ENCODE measurements at regions not wholly inside any gene's neighbourhood (a gene's known extent, or its start where the extent isn't known, plus 50 kb on each side); places are given as distances from the start of the nearest gene placed in this dataset.
"Not testable (repeated sequence)": the region's sequence is repeated elsewhere in the genome, so short reads cannot be mapped to it uniquely, and the experiment has no call there.

DNA sequence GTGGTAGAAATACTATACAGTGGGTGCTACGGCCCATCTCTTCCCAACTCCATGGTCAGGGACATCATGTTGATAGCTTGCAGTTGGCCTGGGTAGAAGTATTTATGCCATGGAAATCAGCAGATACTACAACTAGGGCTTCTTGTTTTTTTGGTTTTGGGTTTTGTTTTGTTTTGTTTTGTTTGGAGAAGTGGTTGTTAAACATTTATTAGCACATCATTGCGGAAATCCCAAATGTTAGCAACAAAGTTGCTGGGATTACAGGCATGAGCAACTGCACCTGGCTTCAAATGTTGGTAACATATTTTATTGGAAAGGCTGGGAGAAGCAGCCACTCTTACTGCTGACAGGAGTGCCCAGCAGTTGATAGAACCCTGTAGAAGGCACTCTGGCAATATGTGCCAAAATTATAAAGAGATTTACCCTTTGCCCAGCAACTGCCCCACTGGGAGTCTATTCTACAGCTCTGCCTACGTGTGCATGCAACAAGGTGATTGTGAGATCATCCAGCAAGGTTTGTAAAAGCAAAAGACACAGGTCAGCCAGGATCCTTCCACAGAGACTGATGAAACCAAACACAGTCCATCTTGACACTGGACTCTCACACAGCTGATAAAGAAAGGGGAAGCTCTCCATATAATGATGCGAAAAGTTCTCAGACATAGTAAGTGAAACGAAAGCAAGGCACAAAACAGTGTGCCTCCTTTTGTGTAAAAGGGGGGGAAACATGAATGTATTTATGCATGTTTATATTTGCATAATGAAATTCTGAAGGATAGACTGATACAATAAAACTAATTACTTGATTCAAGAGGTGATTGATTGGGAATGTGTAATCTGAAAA lies 314.4 kb downstream of the ANAPC1 start:
- not testable (repeated sequence) for DNase-seq (ENCODE audit: low spot score)

DNA sequence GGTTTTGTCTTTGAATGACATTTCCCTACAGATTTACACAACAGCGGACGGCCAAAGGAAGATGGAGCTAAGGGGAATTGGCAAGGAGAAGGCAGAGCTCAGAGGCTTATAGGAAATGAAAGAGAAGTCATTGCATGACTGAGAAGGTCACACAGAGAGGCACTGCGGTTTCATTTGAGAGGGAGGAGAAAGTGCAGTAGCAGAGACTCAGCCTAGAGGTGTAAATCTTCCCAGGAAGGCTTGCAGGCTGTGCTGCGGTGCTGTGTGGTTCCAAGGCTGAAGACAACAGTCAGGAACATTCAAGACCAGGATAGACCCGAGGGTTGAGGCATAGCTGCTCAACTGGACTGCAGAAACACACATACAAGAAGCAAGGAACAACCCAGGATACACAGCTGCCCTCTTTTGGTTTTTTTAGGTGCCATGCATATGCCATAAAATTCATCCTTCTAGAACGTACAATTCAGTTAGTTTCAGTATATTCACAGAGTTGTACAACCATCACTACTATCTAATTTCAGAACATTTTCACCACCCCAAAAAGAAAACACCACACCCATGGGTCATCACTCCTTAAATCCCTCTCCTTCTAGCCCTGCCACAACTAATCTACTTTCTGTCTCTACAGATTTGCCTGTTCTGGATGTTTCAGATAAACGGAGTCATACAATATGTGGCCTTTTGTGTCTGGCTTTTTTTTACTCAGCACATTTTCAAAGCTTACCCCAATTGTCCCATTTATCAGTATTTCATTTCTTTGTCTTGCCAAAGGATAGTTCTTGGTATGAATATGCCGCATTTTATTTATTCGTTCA lies 313.5 kb downstream of the ANAPC1 start:
- not testable (repeated sequence) for DNase-seq (ENCODE audit: low spot score)

DNA sequence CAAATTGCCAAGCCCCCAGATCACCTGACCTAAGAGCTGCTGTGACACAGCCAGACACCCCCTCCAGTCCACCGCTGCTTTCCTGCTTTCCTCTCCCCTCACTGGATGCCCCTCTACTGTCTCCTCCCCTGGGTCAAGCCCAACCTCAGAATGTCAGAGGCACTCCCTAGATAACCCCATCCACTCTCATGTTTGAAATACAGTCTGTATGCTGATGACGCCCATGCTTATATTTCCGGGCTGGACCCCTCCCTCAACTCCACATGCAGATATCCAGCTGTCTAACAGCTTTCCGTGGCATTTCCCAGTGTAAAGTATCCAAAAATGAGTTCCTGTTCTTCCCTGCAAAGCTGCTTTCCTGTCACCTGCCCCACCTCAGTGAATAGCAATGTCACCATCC lies 309.2 kb downstream of the ANAPC1 start:
- DNase-seq (ENCODE audit: low spot score): not testable (repeated sequence)

- DNase-seq (ENCODE audit: low spot score): not testable (repeated sequence)
Observed at GRCh38 chr2:111577154-111577885, 306.7 kb downstream of the ANAPC1 start.

DNA sequence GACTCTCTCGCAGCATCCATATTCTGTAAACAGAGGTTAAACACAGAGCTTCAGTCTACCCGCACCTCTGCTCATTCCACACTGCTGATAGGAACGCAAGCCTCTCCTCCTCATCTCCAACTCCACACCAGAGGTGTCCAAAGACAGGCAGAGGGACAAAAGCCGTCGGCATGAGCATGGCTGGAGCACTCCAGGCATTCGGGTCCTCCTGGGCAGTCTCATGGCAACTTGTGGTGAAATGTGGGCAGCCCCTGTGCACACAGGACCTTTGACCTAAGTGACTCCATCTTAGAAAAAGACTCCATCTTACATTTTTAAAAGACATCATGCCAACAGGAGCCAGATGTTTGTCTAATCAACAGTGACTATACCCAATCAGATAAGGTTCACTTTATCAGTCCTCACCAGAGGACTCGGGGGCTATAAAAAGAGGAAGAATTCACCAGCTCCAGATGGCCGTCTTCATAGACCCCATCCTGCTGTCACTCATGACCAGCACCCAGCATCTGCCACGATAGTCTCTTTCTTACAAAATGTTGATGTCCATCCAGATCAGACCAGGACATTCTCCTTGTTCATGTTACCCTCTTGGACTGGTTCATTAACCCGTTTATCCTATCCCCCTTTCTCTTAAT lies 304.4 kb downstream of the ANAPC1 start:
- not testable (repeated sequence) for DNase-seq (ENCODE audit: low spot score)

DNA sequence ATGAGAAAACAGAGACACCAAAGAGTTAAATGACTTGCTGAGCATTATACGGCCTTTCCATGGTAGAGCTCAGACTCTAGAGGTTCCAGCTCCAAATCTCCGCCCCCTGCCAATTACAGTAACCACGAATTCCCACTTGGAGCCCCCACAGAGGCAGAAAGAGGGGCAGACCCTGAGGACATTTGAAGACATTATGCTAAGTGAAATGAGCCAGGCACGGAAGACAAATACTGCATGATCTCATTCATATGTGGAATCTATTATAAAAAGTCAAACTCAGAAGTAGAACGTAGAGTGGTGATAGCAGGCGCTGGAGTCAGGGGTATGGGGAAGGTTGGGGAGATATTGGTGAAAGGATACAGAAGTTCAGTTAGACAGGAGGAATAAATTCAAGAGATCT lies 303.4 kb downstream of the ANAPC1 start:
- DNase-seq (ENCODE audit: low spot score): not testable (repeated sequence)

GRCh38 chr2:111582090-111582489 lies 301.9 kb downstream of the ANAPC1 start:
- DNase-seq (ENCODE audit: low spot score): not testable (repeated sequence)

GRCh38 chr2:111583480-111583879 lies 300.5 kb downstream of the ANAPC1 start:
- DNase-seq (ENCODE audit: low spot score): not testable (repeated sequence)

GRCh38 chr2:111584540-111584939 lies 299.5 kb downstream of the ANAPC1 start:
- not testable (repeated sequence) for DNase-seq (ENCODE audit: low spot score)

DNA sequence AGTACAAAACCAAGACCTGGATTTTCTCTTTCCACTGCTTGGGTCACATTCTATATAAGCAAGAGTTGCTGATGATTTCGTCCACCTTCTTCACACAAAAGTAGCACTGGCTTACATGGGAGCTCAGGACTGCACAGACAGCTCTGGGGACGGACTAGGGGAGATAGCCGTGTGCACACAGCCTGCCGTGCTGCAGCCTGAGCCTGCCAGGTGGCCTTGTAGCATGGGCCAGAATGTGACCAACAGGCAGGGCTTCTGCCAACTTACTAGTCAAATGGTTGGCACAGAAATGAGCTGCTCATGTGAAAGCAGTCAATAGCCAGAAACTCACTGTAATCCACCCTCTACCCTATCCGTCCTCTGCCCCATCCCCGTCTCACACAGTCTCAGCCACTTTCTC lies 299.0 kb downstream of the ANAPC1 start:
- not testable (repeated sequence) for DNase-seq (ENCODE audit: low spot score)

DNA sequence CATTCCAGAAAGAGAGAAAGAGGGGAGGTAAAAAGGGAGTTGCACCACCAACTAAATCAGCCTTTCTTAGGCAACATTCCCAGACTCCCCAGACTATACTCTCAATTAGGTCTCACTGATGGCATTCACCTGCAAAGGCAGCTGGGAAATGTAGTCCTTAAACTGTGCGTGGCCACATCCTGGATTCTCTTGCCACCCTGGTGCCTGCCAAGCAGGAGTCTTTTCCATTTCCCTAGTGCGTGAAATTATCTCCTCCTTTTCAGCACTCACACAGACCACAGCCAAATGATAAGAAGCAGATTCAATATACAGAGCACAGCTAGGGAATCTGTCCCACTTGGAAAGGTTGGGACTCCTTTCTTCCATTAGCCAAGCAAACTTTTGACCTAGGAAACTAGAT lies 298.0 kb downstream of the ANAPC1 start:
- DNase-seq (ENCODE audit: low spot score): not testable (repeated sequence)

- DNase-seq (ENCODE audit: low spot score): not testable (repeated sequence)
Observed at GRCh38 chr2:111595072-111595471, 288.9 kb downstream of the ANAPC1 start.

- DNase-seq (ENCODE audit: low spot score): not testable (repeated sequence)
Observed at GRCh38 chr2:111596808-111597705, 286.9 kb downstream of the ANAPC1 start.

DNA sequence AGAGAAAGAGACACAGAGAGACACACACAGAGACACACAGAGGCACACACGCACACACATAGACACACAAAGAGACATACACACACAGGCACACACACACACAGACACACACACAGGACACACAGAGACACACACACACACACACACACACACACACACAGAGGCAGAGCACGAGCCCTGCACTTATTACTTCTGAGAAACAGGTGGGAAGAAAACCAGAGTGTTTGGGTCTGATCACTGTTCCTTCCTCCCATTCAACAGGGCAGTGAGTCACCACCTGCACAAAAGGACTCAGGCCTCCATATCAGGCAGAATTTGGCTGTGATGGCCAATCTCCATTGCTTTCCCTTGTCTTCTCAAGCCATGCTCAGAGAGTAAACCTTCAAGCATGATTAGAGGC lies 285.0 kb downstream of the ANAPC1 start:
- not testable (repeated sequence) for DNase-seq (ENCODE audit: low spot score)

DNA sequence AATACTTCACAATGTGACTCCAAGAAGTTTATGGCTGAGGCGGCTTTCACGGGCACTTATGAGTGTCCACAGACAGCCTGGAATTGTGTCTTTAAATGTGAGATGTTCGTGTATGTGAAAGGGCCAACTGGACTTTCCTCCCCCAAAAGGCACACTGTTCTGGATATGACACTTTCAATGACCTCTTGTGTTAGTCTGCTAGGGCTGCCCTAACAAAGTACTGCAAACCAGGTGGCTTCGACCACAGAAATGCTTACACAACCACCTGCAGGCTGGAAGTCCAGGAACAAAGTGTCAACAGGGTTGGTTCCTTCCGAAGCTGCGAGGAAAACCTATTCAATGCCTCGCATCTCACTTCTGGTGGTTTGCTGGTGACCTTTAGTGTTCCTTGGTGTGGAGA lies 281.7 kb downstream of the ANAPC1 start:
- DNase-seq (ENCODE audit: low spot score): not testable (repeated sequence)

DNA sequence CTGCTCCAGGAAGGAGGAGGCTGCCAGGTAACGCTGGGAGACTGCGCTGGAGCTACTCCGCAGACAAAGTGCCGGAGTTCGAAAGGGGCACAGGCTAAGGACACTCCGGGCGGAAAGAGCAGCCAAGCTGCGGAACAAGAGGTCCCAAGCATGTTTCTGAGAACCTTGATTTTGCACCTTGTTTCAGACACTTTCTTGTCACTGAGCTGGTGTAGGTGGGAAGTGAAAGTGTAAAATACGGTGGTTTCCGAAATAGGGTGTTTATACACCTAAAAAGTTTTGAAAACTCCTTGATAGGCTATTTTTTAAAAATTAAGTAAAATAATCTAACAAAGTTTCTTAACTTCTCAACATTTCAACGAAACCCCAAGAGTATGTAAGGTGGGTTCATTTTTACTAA lies 278.2 kb downstream of the ANAPC1 start:
- DNase-seq (ENCODE audit: low spot score): not testable (repeated sequence)

- DNase-seq (ENCODE audit: low spot score): not testable (repeated sequence)
Observed at GRCh38 chr2:111606632-111607031, 277.4 kb downstream of the ANAPC1 start.

DNA sequence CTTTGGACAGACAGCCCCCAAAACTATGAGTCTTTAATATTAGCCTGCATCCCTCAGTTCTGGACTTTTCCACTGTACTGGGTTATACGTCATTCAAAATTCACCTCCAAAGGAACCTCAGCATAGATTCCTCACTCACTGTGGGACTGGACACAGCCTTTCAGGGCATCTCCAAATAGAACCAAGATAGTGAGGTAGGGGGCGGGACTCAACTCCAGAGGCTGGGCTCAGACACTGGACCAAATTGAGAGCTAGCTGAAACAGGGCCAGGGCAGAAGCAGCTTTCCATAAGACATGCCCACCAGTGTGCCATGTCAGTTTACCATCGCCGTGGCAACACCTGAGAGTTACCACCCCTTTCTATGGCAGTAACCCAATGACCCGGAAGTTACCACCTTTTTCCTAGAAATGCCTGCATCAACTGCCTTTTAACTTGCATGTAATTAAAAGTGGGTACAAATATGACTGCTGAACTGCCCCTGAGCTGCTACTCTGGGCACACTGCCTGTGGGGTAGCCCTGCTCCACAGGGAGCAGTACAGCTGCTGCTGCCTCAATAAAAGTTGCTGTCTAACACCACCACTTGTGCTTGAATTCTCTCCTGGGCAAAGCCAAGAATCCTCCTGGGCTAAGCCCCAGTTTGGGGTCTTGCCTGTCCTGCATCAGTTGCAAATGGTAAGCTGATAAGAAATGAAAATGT lies 274.7 kb downstream of the ANAPC1 start:
- not testable (repeated sequence) for DNase-seq (ENCODE audit: low spot score)

DNA sequence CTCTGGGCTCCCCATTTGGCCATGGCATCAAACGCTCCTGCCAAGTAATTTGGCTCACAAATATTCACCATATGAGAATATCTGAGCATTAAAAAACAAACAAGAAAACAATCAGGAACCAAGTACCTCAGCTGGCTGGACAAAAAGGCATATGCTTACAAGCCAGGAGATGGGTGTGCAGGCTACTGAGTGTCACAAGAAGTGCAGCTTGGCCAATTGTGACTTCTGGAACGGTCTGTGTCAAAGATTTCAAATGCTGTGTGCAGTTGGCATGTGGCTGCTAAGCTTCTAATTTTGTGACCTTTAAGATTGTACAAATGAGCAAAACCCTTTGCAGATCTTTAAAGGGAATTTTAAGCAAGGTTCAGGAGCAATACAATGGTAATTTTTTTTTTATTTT lies 274.0 kb downstream of the ANAPC1 start:
- not testable (repeated sequence) for DNase-seq (ENCODE audit: low spot score)

Data from SK-N-DZ (cell line).